ENCODE measurements at regions not wholly inside any gene's neighbourhood (a gene's known extent, or its start where the extent isn't known, plus 50 kb on each side); places are given as distances from the start of the nearest gene placed in this dataset.

GRCh38 chr10:46231087-46231486, 55.7 kb upstream of the ANTXRL start:
- TF ChIP-seq CTCF (IDR thresholded peaks at IDR 0.05; ENCODE audit: low read length) (no peak), EZH2 (IDR thresholded peaks at IDR 0.05; ENCODE audit: borderline replicate concordance, low read length) (no peak)
